NCI-H446 (cell line): ENCODE measurements at regions not wholly inside any gene's neighbourhood (a gene's known extent, or its start where the extent isn't known, plus 50 kb on each side); places are given as distances from the start of the nearest gene placed in this dataset.

Experiments used
- DNase-seq, 2 experiments: peaks; one replicate each; lab custom pipeline; 2025; lab: John Stamatoyannopoulos, UW

DNA sequence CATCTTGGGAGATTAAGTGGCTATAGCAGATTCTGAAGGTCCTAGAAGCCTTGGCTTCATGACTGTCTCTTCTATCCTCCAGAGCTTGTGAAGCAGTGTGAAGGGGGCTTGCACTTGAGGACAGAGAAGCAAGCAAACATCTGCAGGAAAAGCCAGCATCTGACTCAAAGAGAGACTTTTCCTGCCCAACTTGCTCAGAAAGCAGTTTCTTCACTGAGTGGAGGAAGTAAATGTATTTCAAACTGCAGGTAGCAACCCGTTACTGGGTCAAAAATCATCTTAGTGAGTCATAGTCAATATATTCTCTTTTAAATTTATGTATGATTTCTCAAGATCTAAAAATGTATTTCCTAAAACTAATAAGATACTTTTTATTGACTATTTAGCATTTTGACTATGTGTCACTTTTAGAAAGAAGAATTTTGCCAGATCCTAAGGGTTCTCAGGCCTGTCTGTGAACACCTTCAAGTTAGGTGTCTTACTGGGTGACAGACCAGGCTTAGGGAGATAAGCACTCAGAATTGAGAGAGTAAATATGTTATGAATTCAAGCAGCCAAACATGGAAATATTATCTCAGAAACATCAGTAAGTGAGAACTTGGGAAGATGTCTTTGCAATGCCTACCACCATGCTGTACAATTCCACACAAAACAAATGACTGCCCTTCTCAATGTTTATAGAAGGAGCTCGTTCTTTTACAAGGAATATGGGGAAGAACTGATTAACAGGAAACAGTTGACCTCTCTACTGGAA lies 72.6 kb upstream of the DMAC1 start:
- DNase-seq: no peak

- DNase-seq: no peak
Measured at GRCh38 chr9:7869340-7869739, 69.8 kb upstream of the DMAC1 start.

DNA sequence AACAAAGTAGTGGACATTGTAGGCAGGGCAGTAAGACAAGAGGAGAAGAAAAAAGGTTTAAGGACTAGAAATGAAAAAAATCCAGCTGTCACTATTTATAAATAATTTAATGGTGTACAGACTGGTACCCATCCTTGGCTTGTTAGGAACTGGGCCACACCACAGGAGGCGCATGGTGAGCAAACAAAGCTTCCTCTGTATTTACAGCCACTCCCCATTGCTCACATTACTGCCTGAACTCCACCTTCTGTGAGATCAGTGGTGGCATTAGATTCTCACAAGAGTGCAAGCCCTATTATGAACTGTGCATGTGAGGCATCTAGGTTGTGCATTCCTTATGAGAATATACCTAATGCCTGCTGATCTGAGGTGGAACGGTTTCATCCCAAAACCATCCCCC lies 62.6 kb upstream of the DMAC1 start:
- no peak for DNase-seq

- DNase-seq: no peak
Measured at GRCh38 chr9:7861086-7861485, 61.5 kb upstream of the DMAC1 start.

DNA sequence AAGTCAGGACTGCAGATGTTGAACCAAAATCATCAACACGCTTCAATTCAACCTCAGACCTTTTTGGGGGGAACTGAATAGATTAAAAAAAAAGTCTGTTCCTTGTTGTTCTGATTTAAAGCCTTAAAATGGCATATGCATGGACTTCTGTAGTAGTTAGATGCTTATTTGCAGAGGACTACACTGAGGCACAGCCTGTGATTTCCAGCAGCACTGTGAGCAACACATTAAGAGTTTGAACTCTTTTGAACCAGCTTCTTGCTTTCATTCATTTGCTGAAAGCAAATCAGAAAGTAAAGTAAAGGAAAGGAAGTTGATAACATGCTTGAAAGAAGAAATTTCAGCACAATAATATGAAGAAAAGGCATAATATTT lies 60.7 kb upstream of the DMAC1 start:
- DNase-seq: no peak

DNA sequence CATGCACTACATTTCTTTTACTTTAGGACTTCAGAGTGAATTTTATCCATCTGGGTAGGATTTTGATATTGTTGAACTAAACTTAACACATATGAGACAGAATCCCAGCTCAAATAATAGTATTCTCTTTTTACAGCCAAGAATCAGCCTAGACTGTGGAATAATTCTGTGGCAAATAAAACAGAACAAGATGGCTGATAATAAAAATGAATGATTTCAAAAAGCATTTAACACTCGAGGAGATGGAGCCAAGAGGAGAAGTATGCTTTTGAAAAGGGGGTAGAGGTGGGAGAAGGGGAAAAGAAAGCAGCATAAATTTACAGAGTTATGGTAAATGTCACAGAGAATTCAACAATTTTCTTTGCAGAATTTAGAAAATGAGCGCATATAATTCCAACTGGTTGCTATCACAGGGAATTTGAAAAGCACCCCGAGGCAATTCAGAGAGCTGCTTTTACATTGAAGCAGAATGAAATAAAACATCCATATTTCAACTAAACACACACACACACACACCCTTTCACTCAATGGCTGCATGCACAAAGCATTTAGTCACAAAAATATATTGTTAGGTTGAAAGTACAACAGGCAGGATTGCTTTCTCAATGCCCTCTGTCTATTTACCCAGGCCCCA lies 60.2 kb upstream of the DMAC1 start:
- no peak for DNase-seq

DNA sequence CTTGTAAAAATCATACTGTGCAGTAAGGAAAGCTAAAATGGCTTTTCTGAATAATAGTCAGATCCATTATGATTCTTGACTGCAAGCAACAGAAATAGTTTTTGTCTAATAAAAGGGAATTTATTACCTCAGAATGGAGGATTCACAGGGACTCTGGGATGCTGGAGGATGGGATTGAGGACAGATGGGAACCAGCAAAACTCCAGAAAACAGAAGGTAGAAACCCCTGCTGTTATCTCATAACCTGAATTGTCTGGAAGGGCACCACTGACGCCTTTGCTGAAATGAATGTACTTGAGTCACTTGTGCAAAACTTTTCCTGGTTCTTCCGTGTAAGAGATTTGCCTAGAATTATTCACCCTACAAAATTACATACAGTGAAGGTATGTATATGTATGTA lies 58.6 kb upstream of the DMAC1 start:
- DNase-seq: no peak

GRCh38 chr9:7854763-7855162 lies 55.2 kb upstream of the DMAC1 start:
- DNase-seq: no peak
